ENCODE measurements at regions not wholly inside any gene's neighbourhood (a gene's known extent, or its start where the extent isn't known, plus 50 kb on each side); places are given as distances from the start of the nearest gene placed in this dataset.

DNA sequence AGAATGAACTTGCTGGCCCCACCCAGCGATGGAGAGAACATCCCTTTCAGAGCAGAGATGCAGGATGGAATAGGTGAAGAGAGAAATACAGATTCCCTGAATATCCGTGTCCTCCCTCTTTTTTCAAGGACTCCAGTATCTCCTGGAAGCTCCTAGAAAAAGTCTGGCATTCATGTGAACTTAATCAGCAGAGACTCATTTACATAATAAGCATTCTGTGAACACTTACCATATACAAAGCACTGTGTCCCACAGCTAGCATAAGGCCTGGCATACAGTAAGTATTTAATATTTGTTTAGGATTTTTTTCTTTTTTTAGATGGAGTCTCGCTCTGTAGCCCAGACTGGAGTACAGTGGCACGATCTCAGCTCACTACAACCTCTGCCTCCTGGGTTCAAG lies 208.5 kb upstream of the RPL38 start:
- Histone ChIP-seq H3K4ac (replicated peaks; ENCODE audit: insufficient read length, low read depth, low read length) (no peak overlapping the region), H2BK120ac (replicated peaks; ENCODE audit: low read depth, low read length) (no peak overlapping the region), H2AK5ac (ENCODE audit: low read depth, low read length) (no peak overlapping the region), H3K14ac (ENCODE audit: insufficient read length) (no peak overlapping the region), H2BK5ac (ENCODE audit: low read depth, low read length) (no peak overlapping the region), H4K91ac (replicated peaks; ENCODE audit: insufficient read length, low read length) (no peak overlapping the region), H2BK15ac (ENCODE audit: low read length) (no peak overlapping the region), H4K20me1 (replicated peaks in 1 of 2; ENCODE audit: control insufficient read depth in 1 of 2, insufficient read depth in 2 of 2, low read length in 2 of 2) (no peaks in the 10 kb centered on the region), H3K9me3 (ENCODE audit: insufficient read depth in 2 of 2, low read depth in 1 of 2, low read length in 1 of 2) (no peaks in the 10 kb centered on the region), H3K27me3 (replicated peaks in 1 of 4; ENCODE audit: control insufficient read depth in 3 of 4, extremely low read depth in 1 of 4, insufficient read depth in 3 of 4, low read length in 3 of 4) (no peaks in the 10 kb centered on the region), H3K4me2 (ENCODE audit: insufficient read depth in 1 of 2, low read depth in 2 of 2, low read length in 2 of 2) (no peak overlapping the region), H3K4me1 (replicated peaks in 1 of 4; ENCODE audit: control insufficient read depth in 3 of 4, insufficient read depth in 4 of 4, low read length in 3 of 4) (peaks cover 0 to 5% (median 2%) of the 10 kb centered on the region in 4 experiments; a peak in 3 of 7 replicates), H2BK12ac (ENCODE audit: low read depth, low read length) (no peak overlapping the region), H4K8ac (ENCODE audit: extremely low read depth, insufficient read depth, low read length) (no peak overlapping the region), H3K27ac (ENCODE audit: low read depth, low read length) (no peak overlapping the region), H2BK20ac (ENCODE audit: low read length) (no peak overlapping the region), H3K23me2 (ENCODE audit: low read depth, low read length) (no peaks in the 10 kb centered on the region), H3K23ac (ENCODE audit: insufficient read length) (no peak overlapping the region), H4K5ac (ENCODE audit: insufficient read length, low read depth, low read length) (no peak overlapping the region), H3K79me1 (ENCODE audit: low read depth, low read length) (no peaks in the 10 kb centered on the region; the same call in 1 of the 2 replicates), H3K36me3 (ENCODE audit: control insufficient read depth in 2 of 4, insufficient read depth in 4 of 4, low read length in 3 of 4) (no peaks in the 10 kb centered on the region), H3K18ac (ENCODE audit: extremely low read depth, low read length) (no peak overlapping the region), H2AFZ (ENCODE audit: low read length) (no peak overlapping the region), H3K4me3 (ENCODE audit: extremely low read depth in 1 of 4, insufficient read depth in 2 of 4, low read depth in 3 of 4, low read length in 4 of 4) (no peak overlapping the region), H3K9ac (replicated peaks in 1 of 4; ENCODE audit: extremely low read depth in 1 of 4, low read depth in 3 of 4, low read length in 3 of 4) (no peak overlapping the region), H3K79me2 (ENCODE audit: control insufficient read depth in 1 of 2, insufficient read depth in 2 of 2, low read length in 2 of 2) (no peaks in the 10 kb centered on the region), H3K56ac (replicated peaks; ENCODE audit: insufficient read length, low read depth, low read length) (no peak overlapping the region)
- TF ChIP-seq HDAC2 (IDR thresholded peaks at IDR 0.05; ENCODE audit: borderline replicate concordance in 1 of 2, low read depth in 2 of 2, low read length in 2 of 2) (no peak), TEAD4 (IDR thresholded peaks at IDR 0.05; ENCODE audit: low read depth, low read length) (no peak), CHD2 (IDR thresholded peaks at IDR 0.05; ENCODE audit: low read length) (no peak)
- TF ChIP-seq, protein P1, sequence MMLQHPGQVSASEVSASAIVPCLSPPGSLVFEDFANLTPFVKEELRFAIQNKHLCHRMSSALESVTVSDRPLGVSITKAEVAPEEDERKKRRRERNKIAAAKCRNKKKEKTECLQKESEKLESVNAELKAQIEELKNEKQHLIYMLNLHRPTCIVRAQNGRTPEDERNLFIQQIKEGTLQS (IDR thresholded peaks at IDR 0.05; ENCODE audit: insufficient read depth, low read depth, low read length), result no peak
- TF ChIP-seq, protein P2, sequence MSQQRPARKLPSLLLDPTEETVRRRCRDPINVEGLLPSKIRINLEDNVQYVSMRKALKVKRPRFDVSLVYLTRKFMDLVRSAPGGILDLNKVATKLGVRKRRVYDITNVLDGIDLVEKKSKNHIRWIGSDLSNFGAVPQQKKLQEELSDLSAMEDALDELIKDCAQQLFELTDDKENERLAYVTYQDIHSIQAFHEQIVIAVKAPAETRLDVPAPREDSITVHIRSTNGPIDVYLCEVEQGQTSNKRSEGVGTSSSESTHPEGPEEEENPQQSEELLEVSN (IDR thresholded peaks at IDR 0.05), result no peak
- TF ChIP-seq, protein P3, sequence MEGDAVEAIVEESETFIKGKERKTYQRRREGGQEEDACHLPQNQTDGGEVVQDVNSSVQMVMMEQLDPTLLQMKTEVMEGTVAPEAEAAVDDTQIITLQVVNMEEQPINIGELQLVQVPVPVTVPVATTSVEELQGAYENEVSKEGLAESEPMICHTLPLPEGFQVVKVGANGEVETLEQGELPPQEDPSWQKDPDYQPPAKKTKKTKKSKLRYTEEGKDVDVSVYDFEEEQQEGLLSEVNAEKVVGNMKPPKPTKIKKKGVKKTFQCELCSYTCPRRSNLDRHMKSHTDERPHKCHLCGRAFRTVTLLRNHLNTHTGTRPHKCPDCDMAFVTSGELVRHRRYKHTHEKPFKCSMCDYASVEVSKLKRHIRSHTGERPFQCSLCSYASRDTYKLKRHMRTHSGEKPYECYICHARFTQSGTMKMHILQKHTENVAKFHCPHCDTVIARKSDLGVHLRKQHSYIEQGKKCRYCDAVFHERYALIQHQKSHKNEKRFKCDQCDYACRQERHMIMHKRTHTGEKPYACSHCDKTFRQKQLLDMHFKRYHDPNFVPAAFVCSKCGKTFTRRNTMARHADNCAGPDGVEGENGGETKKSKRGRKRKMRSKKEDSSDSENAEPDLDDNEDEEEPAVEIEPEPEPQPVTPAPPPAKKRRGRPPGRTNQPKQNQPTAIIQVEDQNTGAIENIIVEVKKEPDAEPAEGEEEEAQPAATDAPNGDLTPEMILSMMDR (IDR thresholded peaks at IDR 0.05; ENCODE audit: control extremely low read depth in 1 of 3, insufficient read depth in 1 of 3, low read depth in 1 of 3, low read length in 3 of 3), result no peak
- ChIA-PET POLR2A (ENCODE audit: partially characterized antibody) (no interaction called here), CTCF (ENCODE audit: partially characterized antibody) (interaction anchor here (0.9 to 12.0 kb wide), 7 partner anchors 7 to 204 kb away, joined by 3 to 110 read pairs (median 8); no protein-coding TSS in a partner anchor)
- DNase-seq (ENCODE audit: low read depth in 1 of 2, low spot score in 2 of 2) (no peak), FAIRE-seq (no peak)
- 91% methylated on average over 4 of the region's 4 CpGs; no CpG with 5 or more reads in 1 of the 2 experiments for WGBS, 2 experiments (ENCODE audit: extremely low coverage in 1 of 2, insufficient coverage in 1 of 2, insufficient read length in 1 of 2, insufficient replicate concordance in 2 of 2, low coverage in 1 of 2, low lambda C conversion rate in 2 of 2, missing lambda C conversion rate in 1 of 2)
